ENCODE measurements at regions not wholly inside any gene's neighbourhood (a gene's known extent, or its start where the extent isn't known, plus 50 kb on each side); places are given as distances from the start of the nearest gene placed in this dataset.

DNA sequence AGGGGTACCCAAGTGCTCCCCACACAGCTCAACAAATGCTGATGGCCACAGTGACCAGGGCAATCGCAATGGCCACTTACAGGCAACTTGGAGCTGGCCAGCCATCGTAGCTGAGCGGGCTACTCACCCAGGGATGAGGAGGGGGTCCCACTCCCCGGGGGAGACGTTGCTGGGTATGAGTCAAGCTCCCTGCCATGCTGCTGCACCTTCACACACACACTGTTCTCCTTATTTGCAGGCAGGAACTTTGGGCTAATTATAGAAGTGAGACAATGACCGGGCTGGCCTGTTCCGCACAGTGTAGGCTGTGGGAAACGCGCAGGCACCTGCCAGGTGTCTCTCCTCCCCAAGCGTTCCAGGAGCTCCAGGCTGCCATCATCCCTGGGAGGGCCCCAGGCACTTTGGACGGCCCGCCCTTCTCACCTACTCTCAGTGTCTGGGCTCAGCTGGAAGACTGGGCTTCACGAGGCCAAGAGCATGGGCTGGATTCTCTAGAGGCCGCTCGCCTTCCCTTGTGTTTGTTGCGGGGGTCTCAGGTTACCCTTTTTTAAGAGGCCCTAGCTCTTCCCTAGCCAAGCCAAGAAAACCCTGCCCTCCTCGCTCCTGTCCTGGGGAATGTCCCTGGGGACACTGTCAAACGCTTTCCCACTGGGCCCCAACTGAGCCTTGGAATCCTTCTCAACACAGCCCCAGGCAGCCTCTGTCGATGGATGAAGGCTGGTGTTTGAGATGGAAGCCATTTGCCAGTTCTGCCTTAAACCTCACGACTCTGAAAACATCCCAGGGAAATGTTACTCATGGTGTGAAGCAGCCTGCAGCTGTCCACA, 73.0 kb downstream of the RTL6 start:
- in situ Hi-C loops (cut with HindIII; ENCODE audit: low sequenced_read_pairs) = no loop called here
- DNase-seq (ENCODE audit: low spot score) = no peak

DNA sequence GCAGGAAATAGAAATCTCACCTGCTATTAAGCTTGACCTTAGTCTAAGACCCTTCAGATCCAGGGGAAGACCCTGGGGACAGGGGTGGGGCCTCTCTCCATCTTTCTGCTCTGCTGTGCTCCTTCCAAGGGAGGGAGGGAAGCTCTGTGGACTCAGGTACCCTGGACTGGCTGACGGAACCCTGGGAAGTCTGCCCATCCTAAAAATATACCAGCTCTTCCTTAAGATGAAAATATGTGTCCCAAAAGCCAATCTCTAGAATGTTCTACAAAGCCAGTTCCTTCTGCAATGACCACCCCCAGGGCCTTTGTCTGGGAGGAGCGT, 73.7 kb downstream of the RTL6 start:
- no peak for DNase-seq (ENCODE audit: low spot score)
- in situ Hi-C loops (cut with HindIII; ENCODE audit: low sequenced_read_pairs) = no loop called here

DNA sequence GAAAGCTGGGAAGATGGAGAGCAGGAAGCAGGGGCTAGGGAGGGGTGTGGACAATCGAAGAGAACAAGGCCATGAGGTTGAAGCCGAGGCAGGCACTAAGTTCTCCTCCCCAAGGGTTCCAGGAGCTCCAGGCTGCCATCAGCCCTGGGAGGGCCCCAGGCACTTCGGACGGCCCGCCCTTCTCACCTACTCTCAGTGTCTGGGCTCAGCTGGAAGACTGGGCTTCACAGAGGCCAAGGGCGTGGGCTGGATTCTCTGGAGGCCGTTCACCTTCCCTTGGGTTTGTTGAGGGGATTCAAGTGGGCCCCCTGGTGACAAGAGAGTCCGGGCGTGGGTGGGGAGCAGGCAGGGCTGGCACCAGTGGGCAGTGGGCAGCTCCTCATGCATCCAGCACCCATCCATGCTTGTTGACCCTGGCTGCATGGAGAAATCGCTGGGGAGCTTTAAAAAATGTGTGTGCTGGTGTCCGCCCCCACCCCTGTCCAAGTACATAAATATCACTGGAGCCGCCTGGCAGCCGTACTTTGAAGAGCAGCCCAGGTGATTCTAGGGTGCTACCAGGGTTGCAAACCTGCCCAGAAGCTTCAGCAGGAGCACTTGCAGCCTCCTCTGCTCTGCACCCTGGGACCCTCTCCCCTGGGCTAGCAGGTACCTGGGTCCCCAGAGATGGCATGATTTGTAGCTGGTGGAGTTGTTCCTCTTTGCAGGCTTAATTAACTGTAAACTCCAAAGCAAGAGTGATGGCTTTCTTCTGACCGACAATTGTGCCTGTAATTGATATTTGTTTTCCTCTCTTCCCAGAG, 74.3 kb downstream of the RTL6 start:
- DNase-seq (ENCODE audit: low spot score) = no peak
- in situ Hi-C loops (cut with HindIII; ENCODE audit: low sequenced_read_pairs) = no loop called here

DNA sequence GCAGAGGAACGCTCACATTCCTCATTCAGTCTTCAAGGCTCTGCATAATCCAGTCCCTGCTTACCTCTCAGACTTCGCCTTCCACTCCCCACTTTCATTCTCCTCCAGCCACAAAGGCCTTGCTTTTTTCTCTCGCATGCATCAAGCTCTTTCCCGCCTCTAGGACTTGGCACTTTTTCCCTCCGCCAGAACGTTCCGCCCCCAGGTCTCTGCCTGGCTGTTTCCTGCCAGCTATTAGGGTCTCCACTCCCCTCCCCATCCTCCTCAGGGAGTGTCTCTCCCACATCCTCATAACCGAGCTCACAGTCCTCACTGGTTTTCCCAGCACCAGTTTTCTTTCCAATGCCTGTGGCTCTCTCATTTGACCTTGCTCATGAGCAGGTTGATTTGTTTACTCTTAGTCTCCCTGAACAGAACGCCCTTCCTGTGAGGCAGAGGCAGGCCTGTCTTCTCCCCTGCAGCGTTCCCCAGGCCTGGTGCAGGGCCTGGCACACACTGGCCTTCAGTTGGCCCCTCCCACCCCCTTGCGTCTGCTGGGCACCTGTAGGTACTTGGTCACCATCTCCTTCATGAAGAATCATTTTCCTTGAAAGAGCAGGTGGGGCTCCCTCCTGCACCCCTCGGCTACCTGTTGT, 75.2 kb downstream of the RTL6 start:
- in situ Hi-C loops (cut with HindIII; ENCODE audit: low sequenced_read_pairs) = no loop called here
- no peak for DNase-seq (ENCODE audit: low spot score)

DNA sequence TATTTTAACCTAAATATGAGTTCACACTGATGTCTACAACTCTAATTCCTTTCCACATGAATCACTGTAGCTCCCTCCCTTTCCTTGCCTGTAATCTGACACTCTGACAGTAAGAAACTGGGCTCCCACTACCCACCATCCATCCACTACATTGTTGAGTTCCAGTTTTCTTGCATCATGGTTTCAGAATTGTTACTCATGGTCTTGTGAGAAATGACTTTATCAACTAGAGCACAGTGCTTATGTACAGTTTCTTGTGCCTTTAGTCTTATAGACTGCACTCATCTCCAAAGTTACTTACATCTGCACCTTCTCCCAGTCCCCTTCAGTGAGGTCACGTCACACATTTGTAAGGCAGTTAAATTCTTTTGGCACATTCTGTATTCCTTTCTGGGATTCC, 78.6 kb downstream of the RTL6 start:
- no peak for DNase-seq (ENCODE audit: low spot score)
- in situ Hi-C loops (cut with HindIII; ENCODE audit: low sequenced_read_pairs) = no loop called here

DNA sequence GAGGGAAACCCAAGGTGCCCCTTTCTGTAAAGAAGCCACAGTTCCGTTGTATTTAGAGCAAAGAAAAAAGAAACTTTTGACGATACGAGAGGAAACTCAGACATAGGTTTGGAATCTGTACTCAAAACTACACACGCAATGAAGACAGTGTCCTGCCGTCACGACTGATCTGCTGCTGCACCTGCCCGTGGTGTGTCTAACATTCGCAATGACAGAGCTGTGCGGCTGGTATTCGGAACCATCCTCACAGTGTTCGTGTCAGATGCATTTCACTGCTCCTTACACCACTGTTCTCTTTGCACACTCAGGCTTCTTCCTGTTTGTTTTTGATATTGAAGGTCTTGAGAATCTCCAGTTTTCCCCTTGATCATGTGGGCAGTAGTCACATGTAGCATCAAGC, 84.8 kb downstream of the RTL6 start:
- in situ Hi-C loops (cut with HindIII; ENCODE audit: low sequenced_read_pairs) = no loop called here
- no peak for DNase-seq (ENCODE audit: low spot score)

DNA sequence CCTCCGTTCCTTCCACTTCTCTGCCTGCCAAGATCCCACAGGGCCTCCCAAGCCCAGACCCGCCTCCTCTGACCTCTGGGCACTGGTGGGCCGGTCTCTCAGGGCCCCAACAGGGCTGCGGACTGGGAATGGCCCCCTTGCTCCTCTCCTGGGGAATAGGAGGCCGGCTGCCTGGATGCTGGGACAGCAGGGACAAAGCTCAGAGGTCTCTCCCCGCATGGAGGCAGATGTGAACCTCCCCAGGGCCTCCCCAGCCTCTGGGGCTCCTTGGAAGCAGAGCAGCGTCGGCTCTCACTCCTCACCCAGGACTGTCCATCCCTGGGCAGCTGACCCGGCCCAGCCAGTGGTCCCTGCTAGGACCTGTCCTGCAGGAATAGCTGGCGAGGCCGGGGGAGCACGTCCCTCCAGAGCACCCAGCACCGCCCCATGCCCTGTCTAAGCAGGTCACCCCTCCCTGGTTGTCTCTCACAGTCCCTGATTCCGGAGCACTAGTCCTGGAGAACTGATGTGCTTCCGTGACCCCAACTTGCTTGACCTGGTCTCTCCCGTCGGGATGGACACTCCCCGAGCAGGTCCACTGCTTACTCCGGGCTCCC, 85.8 kb downstream of the RTL6 start:
- in situ Hi-C loops (cut with HindIII; ENCODE audit: low sequenced_read_pairs) = no loop called here

DNA sequence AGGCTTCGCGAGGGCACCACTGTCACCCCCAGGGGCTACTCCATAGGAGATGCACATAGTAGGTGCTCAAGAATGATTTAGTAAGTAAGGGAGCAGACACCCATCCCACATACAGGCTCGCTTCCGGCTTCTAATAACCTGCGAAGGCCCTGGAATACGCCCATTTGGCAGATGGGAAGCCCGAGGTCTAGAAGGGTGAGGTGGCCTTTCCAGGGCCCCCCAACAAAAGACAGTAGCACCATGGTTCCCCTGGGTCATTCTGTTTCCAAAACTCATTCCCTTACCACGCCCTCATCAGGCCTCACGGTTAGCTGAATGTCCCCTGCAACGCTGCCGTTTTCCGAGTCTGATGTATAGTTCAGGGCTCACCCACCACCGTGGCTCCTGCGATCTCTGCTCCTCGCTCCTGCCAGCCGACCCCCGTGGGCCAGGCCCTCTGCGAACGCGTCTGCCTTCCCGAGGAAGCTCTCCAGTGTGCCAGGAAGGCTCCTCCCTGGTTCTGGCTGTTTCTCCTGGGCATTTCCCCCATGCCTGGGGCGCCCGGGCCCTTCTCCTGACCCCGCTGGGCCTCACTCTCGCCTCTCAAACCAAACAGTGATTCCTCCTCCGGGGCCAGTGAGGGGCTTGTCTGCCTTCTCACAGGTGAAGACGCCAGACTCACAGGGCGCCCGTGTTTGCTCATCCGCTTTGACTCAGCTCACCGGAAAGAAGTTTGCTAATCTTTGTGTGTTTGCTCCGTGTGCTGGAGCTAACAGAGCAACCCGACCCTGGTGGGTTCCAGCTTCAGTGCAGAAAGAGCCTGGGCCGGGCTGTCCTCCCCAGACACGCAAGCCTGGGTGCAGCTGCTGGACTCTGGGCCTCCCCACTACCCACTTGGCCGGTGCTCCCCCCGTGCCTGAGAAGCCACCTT, 86.6 kb downstream of the RTL6 start:
- DNase-seq (ENCODE audit: low spot score) = no peak
- in situ Hi-C loops (cut with HindIII; ENCODE audit: low sequenced_read_pairs) = no loop called here

More for the DNA sequence above, 85.8 kb downstream of the RTL6 start:
- DNase-seq (ENCODE audit: low spot score) = no peak

DNA sequence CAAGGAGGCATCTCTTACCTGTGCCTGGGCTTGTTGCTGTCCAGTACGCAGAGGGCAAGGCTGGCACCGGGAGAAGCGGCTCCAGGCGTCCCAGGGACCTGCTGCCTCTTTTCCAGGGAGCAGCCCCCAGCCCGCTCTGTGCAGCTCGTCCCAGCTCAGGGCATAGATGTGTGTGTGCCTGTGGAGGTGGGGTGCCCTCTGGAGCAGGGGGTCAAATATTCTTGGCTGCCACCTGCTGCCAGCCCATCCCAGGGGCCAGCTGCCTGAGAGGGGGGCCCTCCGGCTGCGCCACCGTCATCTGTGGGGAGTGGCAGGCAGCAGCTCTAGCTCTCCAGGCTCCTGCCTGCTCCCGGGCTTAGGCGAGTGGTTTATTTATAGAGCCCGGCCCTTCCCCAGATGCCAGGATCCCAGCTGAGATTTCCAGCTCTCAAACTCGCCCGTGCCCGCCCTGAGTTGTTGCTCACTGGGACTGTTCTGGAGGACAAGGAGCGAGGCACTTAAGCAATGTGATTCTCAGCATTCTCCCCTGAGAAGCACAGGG, 87.5 kb downstream of the RTL6 start:
- DNase-seq (ENCODE audit: low spot score) = no peak
- in situ Hi-C loops (cut with HindIII; ENCODE audit: low sequenced_read_pairs) = no loop called here

DNA sequence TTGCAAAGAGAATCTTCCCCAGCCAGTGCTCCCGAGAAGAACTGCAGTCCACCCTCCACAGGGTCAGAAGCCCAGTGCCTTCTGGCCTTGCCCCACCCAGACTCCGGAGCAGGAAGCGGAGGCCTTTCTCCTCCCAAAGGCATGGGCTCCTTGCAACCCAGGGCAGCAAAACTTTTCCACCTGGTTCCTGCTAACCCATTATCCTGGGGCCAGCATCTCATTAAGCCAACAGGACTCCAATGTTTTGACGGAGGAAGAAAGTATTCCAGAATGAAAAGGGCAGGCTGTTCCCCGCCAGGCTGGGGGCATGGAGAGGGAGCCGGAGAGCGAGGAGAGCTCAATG, 88.1 kb downstream of the RTL6 start:
- peak; percentile 7 for DNase-seq (ENCODE audit: low spot score)
- in situ Hi-C loops (cut with HindIII; ENCODE audit: low sequenced_read_pairs) = no loop called here

DNA sequence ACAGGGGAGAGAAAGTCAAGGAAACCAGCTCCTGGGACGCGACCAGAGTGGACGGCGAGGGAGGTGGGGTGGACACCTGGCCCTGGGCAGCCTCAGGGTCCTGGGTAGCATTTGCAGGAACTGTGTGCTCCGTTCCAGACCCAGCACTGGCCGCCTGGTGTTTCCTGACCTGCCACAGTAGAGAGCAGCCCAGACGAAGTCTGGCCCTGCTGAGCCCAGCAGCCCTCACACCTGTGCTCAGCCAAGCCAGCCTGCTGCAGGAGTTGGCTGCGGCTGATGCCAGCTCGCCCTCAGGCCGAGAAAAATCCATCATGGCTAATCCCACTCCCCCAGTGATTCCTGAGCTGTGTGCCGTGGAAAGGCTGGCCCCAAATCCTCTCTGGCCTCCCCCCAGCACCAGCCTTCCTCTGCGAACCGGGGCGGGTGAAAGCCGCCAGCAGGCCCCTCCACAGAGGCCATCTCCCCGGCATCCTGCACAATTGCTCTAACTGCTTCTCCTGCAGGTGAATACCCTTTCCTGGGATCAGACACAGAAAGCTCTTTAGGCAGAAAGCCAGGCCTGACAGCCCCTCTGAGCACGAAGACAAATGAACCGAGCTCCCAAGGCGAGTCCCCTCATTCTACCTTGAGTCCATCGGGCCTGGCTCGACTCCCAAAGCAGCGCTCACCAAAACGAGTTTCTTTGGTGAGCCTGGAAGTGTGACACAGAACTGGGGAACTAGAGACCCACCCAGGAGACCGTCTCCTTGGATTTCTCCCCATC, 88.6 kb downstream of the RTL6 start:
- in situ Hi-C loops (cut with HindIII; ENCODE audit: low sequenced_read_pairs) = no loop called here

DNA sequence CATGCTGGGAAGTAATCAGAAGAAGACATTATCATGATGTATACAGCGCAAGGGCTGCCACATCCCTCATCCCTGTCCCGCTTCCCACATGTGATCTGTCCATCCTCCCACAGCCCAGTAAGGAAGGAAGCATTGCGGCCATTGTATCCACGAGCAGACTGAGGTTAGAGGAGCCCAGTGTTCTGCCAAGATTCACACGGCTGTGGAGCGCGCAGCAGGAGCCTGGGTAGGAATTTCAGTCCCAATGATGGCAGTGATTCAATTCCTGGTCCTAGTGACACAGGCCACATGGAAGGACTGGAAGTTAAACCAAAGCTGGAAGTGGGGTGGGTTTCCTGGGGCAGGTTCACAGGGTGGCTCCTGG, 89.2 kb downstream of the RTL6 start:
- in situ Hi-C loops (cut with HindIII; ENCODE audit: low sequenced_read_pairs) = no loop called here
- DNase-seq (ENCODE audit: low spot score) = no peak

More for the DNA sequence above, 88.6 kb downstream of the RTL6 start:
- peak; percentile 73 for DNase-seq (ENCODE audit: low spot score)

DNA sequence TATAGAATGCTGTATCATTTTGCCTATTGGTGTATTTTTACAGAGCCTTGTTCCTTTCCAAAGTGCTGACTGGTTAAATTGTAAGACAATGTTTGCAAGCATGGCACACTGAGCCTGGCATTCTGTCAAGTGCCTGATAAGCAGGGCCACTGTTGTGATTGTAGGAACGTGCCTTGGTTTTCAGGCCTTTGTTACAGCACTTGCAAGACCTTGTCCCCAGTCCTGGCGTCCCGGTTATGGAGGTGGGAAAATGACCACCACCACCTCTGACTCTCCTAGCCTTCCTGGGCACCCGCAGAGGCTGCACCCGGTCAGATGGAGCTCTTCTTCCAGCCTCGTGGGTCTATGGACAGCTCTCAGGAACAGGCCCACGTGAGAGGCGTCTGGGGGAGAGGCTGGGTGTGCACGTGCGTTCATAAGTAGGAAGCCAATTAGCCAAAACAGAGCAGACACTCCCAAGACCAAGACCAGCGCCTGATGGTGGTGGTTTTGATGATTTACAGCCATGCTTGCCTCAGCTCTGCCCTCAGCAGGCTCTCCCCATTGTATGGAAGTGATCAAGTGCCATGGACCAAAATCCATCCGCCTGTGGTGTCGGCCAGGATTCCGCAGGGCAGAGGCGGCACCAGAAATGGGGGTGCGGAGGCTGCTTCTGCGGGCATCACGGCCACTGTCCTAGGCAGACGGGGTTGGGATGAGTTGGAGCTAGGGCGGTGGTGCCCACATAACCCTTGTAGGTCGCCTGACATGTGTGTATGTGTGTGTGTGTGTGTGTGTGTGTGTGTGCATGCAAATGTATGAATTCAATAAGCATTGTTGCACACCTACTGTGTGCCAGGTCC, 89.8 kb downstream of the RTL6 start:
- in situ Hi-C loops (cut with HindIII; ENCODE audit: low sequenced_read_pairs) = no loop called here
- no peak for DNase-seq (ENCODE audit: low spot score)

DNA sequence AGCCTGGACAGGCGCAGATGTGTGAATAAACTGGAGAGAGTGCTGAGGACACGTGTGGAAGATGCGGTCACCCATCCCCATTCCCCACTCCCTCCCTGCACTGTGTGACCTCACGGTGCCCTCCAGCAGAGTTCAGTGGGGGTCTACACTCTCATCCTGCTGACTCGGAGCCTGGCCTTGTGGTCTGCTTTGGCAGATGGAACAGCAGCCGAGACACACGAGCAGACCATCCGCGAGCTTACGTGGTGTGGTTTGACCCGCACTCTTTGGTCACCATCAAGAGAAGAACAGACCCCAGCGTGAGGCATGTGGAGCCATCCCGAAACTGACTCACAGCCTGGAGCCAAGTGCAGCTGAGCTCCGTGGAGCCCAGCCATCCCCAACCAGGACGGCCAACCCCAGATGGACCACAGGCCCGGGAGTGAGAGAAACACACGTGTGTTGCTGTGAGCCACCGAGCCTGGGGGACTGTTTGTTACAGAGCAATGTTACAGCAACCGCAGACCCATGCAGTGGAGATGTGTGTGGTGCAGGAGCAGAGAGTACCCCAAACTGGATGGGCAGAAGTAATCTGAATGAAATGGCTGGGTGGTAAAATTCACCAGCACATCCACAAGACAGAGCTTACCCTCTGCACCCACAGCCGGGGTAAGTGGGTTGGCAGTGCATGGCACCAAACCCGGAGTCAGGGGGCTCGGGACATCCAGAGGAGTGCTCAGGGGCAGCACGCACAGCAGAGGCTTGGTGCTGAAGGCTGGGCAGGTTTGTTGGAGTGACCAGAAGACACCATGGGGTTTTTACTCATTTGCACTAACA, 90.7 kb downstream of the RTL6 start:
- in situ Hi-C loops (cut with HindIII; ENCODE audit: low sequenced_read_pairs) = no loop called here
- no peak for DNase-seq (ENCODE audit: low spot score)

DNA sequence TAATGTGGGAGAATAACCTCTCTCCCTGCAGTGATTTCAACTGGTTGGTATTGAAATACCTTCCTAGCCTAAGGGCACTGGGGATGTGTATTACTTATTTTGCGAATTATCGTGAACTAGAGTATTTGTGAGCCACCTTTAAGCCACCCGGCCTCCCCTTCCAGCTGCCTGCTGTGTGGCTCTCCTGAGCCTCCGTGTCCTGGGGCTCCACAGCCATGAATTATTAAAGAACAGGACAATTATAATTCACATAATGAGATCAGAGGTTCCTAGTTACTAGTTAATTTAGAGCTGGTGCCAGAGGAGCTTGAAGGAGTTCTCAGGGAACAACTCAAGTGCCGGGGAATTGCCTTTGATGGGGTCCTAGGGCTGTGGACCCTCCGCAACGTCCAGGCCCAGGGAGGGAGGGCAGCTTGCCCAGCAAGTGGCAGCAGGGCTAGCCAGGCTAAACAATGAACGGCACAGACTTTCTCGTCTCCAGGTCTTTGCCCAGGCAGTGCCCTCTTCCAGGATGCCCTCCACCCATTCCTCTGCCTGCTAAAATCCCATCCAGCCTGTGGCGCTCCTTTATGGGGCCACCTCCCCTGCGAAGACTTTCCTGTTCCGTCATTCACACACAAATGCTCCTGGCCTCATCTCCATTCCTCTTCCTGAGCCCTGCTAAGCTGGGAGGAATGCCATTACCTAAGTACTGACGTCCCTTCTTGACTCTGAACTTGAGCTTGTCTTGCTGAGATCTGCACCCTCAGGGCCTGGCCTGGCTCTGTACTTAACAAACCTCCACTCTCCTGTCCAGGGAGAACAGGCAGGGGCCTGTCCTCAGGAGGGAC, 91.5 kb downstream of the RTL6 start:
- no peak for DNase-seq (ENCODE audit: low spot score)
- in situ Hi-C loops (cut with HindIII; ENCODE audit: low sequenced_read_pairs) = no loop called here

DNA sequence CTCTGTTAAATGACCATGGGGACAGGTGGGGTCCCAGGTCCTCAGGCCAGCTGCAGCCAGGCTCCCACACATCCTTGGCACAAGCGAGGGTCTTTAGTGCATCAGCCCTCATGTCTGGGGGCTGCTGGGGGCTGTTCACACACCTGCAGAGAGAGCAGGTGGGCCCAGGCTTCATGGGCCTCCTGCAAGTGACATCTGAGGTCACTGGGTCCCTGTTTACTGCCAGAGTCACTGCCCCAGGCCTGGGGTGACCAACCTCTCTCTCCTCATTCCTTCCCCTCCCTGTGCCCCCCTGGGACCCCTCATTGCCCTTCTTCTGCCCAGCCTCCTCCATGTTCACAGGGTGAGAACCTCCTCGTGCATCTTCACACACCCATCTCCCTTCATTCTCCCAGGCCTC, 92.4 kb downstream of the RTL6 start:
- no peak for DNase-seq (ENCODE audit: low spot score)
- in situ Hi-C loops (cut with HindIII; ENCODE audit: low sequenced_read_pairs) = no loop called here
